ENCODE measurements at regions not wholly inside any gene's neighbourhood (a gene's known extent, or its start where the extent isn't known, plus 50 kb on each side); places are given as distances from the start of the nearest gene placed in this dataset.

DNA sequence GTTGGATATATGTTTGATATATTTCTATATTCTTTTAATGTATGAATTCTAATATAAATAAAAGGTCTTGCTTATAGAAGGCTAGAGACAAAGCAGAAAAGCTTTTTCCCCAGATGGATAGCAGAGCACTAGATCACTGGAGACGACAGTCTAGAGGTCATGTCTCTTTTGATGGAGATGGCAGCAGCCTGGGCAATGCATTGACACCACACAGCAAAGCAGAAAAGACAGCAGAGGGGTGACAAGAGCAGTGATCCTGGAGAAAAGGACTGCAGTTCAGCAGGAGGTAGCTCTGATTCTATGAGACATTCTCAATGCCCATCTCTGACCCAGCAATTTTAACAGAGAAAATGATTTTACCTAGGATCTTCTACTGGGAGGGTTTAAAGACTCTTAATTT lies 210.6 kb downstream of the DTHD1 start:
- TF ChIP-seq, protein P1, sequence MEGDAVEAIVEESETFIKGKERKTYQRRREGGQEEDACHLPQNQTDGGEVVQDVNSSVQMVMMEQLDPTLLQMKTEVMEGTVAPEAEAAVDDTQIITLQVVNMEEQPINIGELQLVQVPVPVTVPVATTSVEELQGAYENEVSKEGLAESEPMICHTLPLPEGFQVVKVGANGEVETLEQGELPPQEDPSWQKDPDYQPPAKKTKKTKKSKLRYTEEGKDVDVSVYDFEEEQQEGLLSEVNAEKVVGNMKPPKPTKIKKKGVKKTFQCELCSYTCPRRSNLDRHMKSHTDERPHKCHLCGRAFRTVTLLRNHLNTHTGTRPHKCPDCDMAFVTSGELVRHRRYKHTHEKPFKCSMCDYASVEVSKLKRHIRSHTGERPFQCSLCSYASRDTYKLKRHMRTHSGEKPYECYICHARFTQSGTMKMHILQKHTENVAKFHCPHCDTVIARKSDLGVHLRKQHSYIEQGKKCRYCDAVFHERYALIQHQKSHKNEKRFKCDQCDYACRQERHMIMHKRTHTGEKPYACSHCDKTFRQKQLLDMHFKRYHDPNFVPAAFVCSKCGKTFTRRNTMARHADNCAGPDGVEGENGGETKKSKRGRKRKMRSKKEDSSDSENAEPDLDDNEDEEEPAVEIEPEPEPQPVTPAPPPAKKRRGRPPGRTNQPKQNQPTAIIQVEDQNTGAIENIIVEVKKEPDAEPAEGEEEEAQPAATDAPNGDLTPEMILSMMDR (IDR thresholded peaks at IDR 0.05) = no peak
- Histone ChIP-seq H3K4me3 (no peak overlapping the region), H3K27me3 (ENCODE audit: low read depth) (no peaks in the 10 kb centered on the region), H3K36me3 (no peaks in the 10 kb centered on the region), H3K4me1 (no peaks in the 10 kb centered on the region), H3K27ac (no peak overlapping the region), H3K9me3 (no peaks in the 10 kb centered on the region)
- ATAC-seq (no peak), DNase-seq (no peak)
- intact Hi-C loops (cut with DNase I) = no loop called here

DNA sequence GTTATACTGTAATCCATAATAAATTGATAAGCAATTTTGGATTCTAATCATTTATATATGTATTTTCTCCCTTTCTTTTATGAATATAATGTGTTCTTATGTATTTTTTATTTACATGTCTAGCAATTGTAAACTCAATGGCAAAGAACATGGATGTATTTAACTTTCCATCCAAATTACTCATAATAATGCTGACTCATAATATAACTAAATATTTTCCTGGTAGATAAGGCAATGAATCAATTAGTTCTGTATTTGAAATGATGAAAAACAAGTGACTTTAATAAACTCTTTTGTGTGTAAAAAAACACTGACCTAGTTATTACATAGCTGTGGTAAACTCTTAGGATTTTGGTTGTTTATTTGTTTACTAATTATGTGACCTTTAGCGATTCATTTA lies 211.2 kb downstream of the DTHD1 start:
- ATAC-seq (no peak), DNase-seq (no peak)
- Histone ChIP-seq H3K9me3 (no peaks in the 10 kb centered on the region), H3K27ac (no peak overlapping the region), H3K4me3 (no peak overlapping the region), H3K36me3 (no peaks in the 10 kb centered on the region), H3K27me3 (ENCODE audit: low read depth) (no peaks in the 10 kb centered on the region), H3K4me1 (no peaks in the 10 kb centered on the region)
- TF ChIP-seq, protein P1 (IDR thresholded peaks at IDR 0.05) = no peak
- intact Hi-C loops (cut with DNase I) = no loop called here

DNA sequence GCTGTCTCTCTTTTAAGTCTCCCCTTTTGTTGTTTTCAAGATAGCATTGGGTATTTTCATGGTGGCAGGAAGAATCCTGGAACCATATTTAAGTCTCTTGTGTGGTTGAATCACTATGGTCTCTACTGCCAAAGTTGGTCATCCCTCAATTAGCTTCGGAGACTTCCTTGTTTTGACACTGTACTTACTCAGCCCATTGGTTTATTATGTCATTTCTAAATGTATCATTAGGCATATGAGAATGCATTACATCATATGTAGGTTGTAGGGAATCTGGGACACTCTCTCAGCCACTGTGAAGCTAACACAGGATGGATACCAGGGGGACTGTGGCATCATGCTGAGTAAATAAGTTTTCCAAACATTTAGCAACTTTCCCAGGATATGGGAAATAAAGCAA lies 211.8 kb downstream of the DTHD1 start:
- no peak for ATAC-seq

DNA sequence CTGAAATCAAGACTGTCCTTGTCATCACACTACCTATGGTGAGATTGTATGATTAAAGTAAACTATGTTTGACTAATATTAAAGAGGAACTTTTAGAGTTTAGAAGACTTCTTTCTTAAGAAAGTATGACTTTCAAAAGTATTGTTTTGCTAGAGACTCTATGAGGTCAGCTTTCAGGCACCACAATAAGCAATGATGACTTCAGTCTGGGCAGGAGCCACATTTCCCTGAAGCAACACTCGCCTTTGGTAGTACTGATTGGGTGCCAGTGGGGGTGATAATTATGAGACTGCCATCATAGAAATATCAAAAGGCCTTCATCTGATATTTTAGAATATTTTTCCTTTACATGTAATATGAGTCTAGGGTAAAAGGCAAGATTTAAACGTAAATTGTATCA lies 212.6 kb downstream of the DTHD1 start:
- TF ChIP-seq, protein P1 (IDR thresholded peaks at IDR 0.05) = no peak
- no peaks in the 10 kb centered on the region for H3K9me3 ChIP-seq
- no peak overlapping the region for H3K27ac ChIP-seq
- intact Hi-C loops (cut with DNase I) = no loop called here
- no peak overlapping the region for H3K4me3 ChIP-seq
- no peak for ATAC-seq
- no peaks in the 10 kb centered on the region for H3K27me3 ChIP-seq (ENCODE audit: low read depth)
- no peaks in the 10 kb centered on the region for H3K4me1 ChIP-seq
- DNase-seq = no peak
- H3K36me3 ChIP-seq = no peaks in the 10 kb centered on the region

More for the DNA sequence above, 211.8 kb downstream of the DTHD1 start:
- intact Hi-C loops (cut with DNase I) = no loop called here
- TF ChIP-seq, protein P1 (IDR thresholded peaks at IDR 0.05) = no peak
- Histone ChIP-seq H3K27me3 (ENCODE audit: low read depth) (no peaks in the 10 kb centered on the region), H3K4me3 (no peak overlapping the region), H3K36me3 (no peaks in the 10 kb centered on the region), H3K27ac (no peak overlapping the region), H3K4me1 (no peaks in the 10 kb centered on the region), H3K9me3 (no peaks in the 10 kb centered on the region)
- no peak for DNase-seq

DNA sequence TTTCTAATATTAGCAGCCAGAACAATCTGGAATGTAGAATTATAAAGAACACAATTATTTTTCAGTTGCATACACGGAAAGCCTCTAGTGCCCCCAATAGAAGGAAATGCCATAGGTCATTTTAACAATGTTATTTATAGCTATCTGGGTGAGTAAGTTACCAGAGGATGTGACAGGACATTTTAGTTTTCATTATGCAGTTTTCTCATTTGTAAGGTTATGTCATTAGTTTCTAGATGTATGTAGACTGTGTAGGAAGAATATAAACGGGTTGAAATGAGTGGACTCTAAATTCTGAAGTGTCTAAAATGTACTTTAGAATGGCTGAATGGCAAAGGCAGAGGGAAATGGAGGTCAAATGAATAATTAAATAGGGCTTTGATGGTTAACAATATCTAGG lies 213.3 kb downstream of the DTHD1 start:
- no peak overlapping the region for H3K27ac ChIP-seq
- no peaks in the 10 kb centered on the region for H3K4me1 ChIP-seq
- DNase-seq = no peak
- no peak for ATAC-seq
- no peaks in the 10 kb centered on the region for H3K9me3 ChIP-seq
- no peak overlapping the region for H3K4me3 ChIP-seq
- H3K36me3 ChIP-seq = no peaks in the 10 kb centered on the region
- TF ChIP-seq, protein P1 (IDR thresholded peaks at IDR 0.05) = no peak
- intact Hi-C loops (cut with DNase I) = no loop called here
- H3K27me3 ChIP-seq (ENCODE audit: low read depth) = no peaks in the 10 kb centered on the region

DNA sequence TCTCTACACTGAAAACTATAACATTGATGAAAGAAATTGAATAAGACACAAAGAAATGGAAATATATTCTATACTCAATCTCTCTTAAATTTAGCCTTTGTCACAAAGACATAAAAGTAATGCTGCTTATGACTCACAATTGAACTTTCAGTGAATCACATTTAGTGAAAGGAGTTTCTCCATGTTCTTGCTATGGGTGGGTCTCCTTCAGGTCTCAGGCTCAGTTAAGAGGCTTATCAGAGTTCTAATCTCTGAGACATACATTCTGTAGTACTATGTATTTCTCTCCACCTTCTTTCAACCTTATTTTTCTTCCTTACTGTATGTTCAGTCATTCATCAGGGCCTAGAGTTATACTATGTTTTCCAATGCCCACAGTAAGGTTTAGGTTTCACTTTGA lies 220.9 kb downstream of the DTHD1 start:
- DNase-seq = no peak
- TF ChIP-seq, protein P1 (IDR thresholded peaks at IDR 0.05) = no peak
- no peaks in the 10 kb centered on the region for H3K27me3 ChIP-seq (ENCODE audit: low read depth)
- ATAC-seq = no peak
- no peak overlapping the region for H3K4me3 ChIP-seq
- no peak overlapping the region for H3K27ac ChIP-seq
- no peaks in the 10 kb centered on the region for H3K4me1 ChIP-seq
- intact Hi-C loops (cut with DNase I) = no loop called here
- H3K9me3 ChIP-seq = no peaks in the 10 kb centered on the region
- no peaks in the 10 kb centered on the region for H3K36me3 ChIP-seq

Data from lower lobe of right lung (tissue), 2 donors.